Stimulated activated CD8-positive, alpha-beta memory T cell treated with anti-CD3 and anti-CD28 coated beads, Interleukin-15, amount 100 ng/mL, for 24 hours (primary cell): ENCODE measurements at regions not wholly inside any gene's neighbourhood (a gene's known extent, or its start where the extent isn't known, plus 50 kb on each side); places are given as distances from the start of the nearest gene placed in this dataset.

Experiments used
- DNase-seq: peaks from one replicate; pipeline ENCODE4 v3.0.0-alpha.2; 2020; ENCODE audit warnings: low read depth

- no peak for DNase-seq
These were observed 117.3 kb downstream of the RPL22L1 start for GRCh38 chr3:170752571-170753155.

- DNase-seq, result no peak
These were observed 118.1 kb downstream of the RPL22L1 start for GRCh38 chr3:170751899-170752293.

GRCh38 chr3:170751083-170751898, 118.7 kb downstream of the RPL22L1 start:
- DNase-seq, result no peak

- no peak for DNase-seq
These were observed 119.5 kb downstream of the RPL22L1 start for GRCh38 chr3:170750478-170750830.

- DNase-seq, result no peak
These were observed 120.1 kb downstream of the RPL22L1 start for GRCh38 chr3:170749765-170750477.

- no peak for DNase-seq
These were observed 120.8 kb downstream of the RPL22L1 start for GRCh38 chr3:170749185-170749584.

DNA sequence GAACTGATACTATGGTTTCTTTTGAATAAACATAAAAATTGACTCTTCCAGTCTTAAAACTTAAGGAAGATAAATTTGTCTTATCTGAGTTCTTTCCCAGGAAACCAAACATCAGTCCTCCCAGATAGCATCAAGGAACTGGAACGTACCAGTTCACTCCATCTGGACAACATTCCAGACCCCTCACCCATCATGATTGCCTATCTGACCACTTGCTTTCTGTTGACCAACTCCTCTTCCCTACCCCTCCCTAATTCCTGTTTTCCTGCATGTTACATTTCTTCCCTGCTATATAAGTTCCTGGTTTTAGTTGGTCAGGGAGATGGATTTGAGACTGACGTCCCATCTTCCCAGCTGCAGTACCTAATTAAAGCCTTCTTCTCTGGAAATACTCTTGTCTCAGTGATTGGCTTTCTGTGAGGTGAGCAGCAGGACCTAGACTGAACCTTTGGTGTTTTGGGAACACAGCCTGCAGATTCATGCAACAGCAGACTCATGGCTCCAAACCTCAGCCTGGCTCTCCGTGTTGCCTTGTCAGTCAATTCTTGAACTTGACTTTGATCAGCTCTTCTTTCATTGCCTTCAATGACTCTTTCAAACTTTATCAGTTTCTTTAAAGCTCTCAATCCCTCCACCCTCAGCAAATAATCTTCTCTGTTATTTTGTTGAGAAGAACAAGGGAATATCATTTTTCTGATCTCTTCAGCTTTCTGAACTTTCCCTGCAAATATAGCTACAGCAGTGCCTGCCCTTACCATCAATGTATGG, 123.6 kb downstream of the RPL22L1 start:
- DNase-seq, result no peak

DNA sequence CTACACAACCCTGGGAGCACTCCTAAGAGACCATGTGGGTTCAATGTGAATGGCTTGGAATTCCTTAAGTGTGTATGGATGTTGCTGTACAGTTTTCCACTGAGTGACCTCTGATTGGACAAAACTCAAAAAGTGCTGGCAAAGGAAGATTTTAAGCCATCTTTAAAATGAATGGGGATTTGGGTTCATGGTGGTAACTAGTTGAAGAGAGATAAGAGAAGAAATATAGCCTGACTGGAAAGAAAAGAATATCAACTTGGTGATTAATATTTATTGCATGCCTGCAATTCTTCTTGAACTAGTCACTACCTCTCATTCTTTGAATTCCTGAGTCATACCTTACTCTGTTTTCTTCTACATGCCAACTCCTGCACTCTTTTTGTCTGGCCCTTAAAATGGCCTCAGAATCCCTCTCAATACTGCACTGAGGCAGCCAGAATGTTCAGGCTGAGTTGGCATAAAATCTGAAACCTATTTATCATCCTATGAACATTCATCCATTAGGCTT, 124.7 kb downstream of the RPL22L1 start:
- DNase-seq, result no peak

GRCh38 chr3:170741756-170742529, 128.1 kb downstream of the RPL22L1 start:
- DNase-seq, result no peak

GRCh38 chr3:170740726-170741591, 129.0 kb downstream of the RPL22L1 start:
- no peak for DNase-seq

DNA sequence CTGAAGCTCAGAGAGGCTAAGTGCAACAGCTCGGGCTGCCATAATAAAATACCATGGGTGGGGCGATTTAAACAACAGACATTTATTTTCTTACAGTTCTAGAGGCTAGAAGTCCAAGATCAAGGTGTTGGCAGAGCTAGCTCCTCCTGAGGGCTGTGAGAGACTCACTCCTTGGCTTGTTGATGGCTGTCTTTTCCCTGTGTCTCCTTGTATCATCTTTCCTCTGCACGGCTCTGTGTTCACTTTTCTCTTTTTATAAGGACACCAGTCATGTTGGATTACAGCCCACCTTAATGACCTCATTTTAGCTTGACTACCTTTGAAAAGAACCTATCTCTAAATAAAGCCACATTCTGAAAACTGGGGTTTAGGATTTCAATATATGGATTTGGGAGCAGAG, 129.7 kb downstream of the RPL22L1 start:
- DNase-seq, result no peak

GRCh38 chr3:170739410-170739809, 130.6 kb downstream of the RPL22L1 start:
- DNase-seq, result no peak

- DNase-seq, result no peak
These were observed 131.2 kb downstream of the RPL22L1 start for GRCh38 chr3:170738766-170739165.

GRCh38 chr3:170737498-170738162, 132.4 kb downstream of the RPL22L1 start:
- no peak for DNase-seq

DNA sequence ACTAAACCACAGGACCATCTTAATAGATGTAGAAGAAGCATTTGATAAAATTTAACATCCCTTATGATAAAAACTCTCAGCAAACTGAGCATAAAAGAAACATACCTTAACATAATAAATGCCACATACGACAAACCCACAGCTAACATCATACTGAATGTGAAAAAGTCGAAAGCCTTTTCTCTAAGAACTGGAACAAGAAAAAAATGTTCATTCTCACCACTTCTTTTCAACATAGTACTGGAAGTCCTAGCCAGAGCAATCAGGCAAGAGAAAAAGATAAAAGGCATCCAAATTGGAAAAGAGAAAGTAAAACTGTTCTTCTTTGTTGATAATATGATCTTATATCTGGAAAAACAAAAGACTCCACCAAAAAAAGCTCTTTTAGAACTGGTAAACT, 134.2 kb downstream of the RPL22L1 start:
- DNase-seq, result no peak

DNA sequence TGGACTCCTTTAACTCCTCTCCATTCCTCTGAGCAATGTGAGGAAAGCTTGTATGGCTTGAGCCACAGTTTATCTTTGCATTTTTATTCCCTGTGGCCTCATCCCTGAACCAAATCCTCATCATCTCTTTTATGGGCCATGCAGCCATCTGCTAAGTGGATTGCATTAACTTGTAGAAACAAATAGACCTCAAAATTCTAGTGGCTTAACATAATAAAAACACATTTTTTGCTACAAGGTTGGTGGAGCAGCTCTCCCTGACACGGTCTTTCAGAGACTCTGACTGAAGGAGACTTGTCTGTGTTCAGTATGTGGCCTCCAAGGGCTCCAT, 135.3 kb downstream of the RPL22L1 start:
- DNase-seq, result no peak

- DNase-seq, result no peak
These were observed 135.8 kb downstream of the RPL22L1 start for GRCh38 chr3:170734043-170734734.

DNA sequence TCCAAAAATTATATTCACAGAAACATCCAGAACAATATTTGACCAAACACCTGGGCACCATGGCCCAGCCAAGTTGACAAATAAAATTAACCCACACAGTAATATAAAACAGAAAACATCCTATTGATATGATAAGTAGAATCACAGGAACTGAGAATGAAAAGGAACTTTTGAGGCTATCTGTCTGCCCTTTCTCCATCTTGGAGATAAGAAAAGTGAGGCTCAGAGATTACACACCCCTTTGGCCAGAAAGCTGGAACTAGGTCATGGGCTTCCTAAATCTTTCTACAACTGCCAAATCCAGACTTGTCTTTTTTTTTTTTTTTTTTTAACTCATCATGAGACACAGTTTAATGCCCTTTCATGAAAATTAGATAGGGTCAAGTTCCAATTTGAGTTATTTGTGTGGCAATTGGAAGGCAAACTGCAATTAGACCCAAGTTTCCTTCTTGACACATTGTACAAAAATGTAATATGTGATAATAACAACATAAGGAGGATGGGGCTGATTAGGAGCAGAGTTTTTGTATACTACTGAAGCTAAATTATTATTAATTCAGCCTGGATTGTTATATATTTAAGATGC, 137.2 kb downstream of the RPL22L1 start:
- DNase-seq, result no peak

DNA sequence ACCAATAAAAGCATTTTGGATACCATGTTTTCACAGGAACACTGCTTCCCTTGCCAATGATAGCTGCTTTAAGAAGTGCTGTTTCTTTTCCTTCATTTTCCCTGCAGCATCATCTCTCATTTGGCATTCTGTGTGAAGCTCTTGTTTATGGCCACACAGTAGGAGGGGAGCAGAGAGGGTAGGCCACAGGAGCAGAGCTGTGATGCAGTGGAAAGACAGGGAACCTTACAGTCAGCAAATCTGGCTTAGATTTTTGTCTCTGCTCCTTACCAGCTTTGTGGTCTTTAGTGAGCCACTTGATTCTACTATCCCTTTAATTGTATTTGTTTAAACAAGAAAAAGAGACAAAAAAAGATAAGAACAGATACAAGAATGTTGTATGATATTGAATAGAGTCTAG, 138.7 kb downstream of the RPL22L1 start:
- no peak for DNase-seq
